Right cardiac atrium (tissue), 5 donors: ENCODE measurements at regions not wholly inside any gene's neighbourhood (a gene's known extent, or its start where the extent isn't known, plus 50 kb on each side); places are given as distances from the start of the nearest gene placed in this dataset.
"Not testable (repeated sequence)": the region's sequence is repeated elsewhere in the genome, so short reads cannot be mapped to it uniquely, and the experiment has no call there.

Source experiments
- ATAC-seq, 2 donors: fragments of 200-7000 bp; cut with Tn5 transposase; one replicate each; pipeline versions ENCODE4 v1.8.0 to v1.9.1; 2020; ENCODE audit warnings: moderate library complexity in 2 of 2, mild to moderate bottlenecking in 1 of 2
- DNase-seq, 3 donors: peaks; one replicate each; pipeline ENCODE4 v3.0.0-alpha.2; 2020
- H3K27ac ChIP-seq: one replicate; pipeline ENCODE4 v1.5.1; 2013; ENCODE audit warnings: mild to moderate bottlenecking, low read length, control low read depth, moderate library complexity
- H3K27me3 ChIP-seq: one replicate; pipeline ENCODE4 v1.6.1; 2013; ENCODE audit not compliant: control insufficient read depth, insufficient read depth
- H3K4me1 ChIP-seq: one replicate; pipeline ENCODE4 v1.6.1; 2013; ENCODE audit warnings: low read length; ENCODE audit not compliant: control insufficient read depth, insufficient read depth
- H3K4me3 ChIP-seq: one replicate; pipeline ENCODE4 v1.5.1; 2013; ENCODE audit warnings: low read length, control low read depth
- H3K9me3 ChIP-seq: one replicate; pipeline ENCODE4 v1.6.1; 2013; ENCODE audit warnings: low read length; ENCODE audit not compliant: control insufficient read depth
- WGBS: extraction: QIAGEN DNeasy Blood & Tissue Kit; methylation state at CpG from one replicate; pipeline ENCODE4 v1.1.7; 2013; 5-methylcytosine and 5-hydroxymethylcytosine counted together
- intact Hi-C, 4 donors: fragments of 100-400 bp; cut with DNase I; formaldehyde crosslinking; loops; one replicate each; pipeline versions ENCODE4 v1.11.0 to v1.14.0; 2022 to 2023
- donor health status: healthy with polysubstance abuse.
- donor health status: DM: no; HTN: yes; CAD: no.
- donor health status: DM: no; HTN: no; CAD: no.
- donor health status: DM: no; HTN: yes; CAD: no; lungs with severe emphysema.
- donor health status: DM: yes; HTN: yes; CAD: no.

DNA sequence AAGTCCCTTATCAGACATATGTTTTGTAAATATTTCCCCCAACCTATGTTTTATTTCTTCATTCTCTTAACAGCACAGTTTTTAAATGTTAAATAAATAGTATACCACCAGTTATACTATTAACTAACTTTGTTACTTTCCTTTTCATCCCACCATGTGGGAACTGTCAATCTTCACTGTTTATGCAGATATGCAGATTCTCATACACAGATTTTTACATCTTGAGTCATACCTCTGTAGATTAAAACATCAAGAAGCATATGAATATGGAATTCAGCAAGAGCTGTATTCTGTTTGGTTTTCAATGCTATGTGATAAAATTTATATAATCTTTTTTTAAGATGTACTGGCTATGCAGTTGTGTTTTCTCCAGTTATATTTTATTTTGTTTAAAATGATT is 566.3 kb downstream of the LIG4 start:
- DNase-seq (no peak), ATAC-seq (no peak)
- Histone ChIP-seq H3K4me1 (no peaks in the 10 kb centered on the region), H3K27me3 (no peaks in the 10 kb centered on the region), H3K27ac (no peak overlapping the region), H3K4me3 (no peak overlapping the region), H3K9me3 (no peaks in the 10 kb centered on the region)
- intact Hi-C loops, result no loop called here

DNA sequence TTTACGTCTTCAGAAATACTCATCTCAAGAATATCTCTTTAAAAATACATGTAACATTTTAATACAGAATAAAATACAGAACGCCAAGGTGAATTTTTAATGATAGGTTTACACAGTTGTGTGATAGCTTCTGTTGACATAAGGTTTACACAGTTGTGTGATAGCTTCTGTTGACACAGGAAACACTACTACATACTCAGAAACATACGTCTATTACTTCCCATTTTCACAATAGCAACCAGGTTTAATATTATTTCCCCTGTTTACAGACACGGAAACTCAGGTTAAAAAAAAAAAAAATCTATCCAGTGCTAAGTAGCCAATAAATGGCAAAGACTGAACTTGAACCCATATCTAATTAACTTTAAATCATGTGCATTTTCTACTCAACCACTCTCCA is 571.2 kb downstream of the LIG4 start:
- no peak overlapping the region for H3K4me3 ChIP-seq
- intact Hi-C loops, result no loop called here
- no peaks in the 10 kb centered on the region for H3K9me3 ChIP-seq
- no peak for DNase-seq
- H3K4me1 ChIP-seq, result no peaks in the 10 kb centered on the region
- no peak for ATAC-seq
- H3K27me3 ChIP-seq, result no peaks in the 10 kb centered on the region
- no peak overlapping the region for H3K27ac ChIP-seq
- 77% methylated on average over 4 of the region's 4 CpGs for WGBS

- H3K4me3 ChIP-seq, result no peak overlapping the region
- WGBS, result 93% methylated on average over 1 of the region's 1 CpG
- intact Hi-C loops, result no loop called here
These were observed 571.7 kb downstream of the LIG4 start for GRCh38 chr13:107643615-107644014.

DNA sequence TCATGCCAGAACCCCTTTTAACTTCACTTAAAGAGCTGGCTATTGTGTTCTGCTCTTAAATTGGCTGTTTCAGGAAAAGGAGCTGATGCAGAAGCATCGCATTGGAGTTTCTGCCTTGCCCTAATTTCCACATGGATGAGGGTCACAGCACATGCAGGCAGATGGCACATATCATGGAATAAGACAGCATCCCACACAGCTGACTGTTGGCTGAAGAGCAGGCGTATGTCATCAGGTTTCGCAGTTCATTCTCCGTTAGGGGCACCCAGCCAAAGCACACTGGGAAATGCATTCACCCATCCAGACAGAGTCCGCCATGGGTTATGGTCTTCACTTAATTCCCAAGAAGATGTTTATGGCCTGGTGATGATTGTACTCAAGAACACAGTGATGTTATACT is 572.5 kb downstream of the LIG4 start:
- Histone ChIP-seq H3K4me1 (no peaks in the 10 kb centered on the region), H3K4me3 (no peak overlapping the region), H3K9me3 (no peaks in the 10 kb centered on the region), H3K27me3 (no peaks in the 10 kb centered on the region), H3K27ac (no peak overlapping the region)
- DNase-seq, result no peak
- no peak for ATAC-seq
- intact Hi-C loops, result no loop called here
- WGBS, result 67% methylated on average over 5 of the region's 5 CpGs

More at GRCh38 chr13:107643615-107644014, 571.7 kb downstream of the LIG4 start:
- H3K27me3 ChIP-seq, result no peaks in the 10 kb centered on the region
- no peaks in the 10 kb centered on the region for H3K4me1 ChIP-seq
- no peak for ATAC-seq
- H3K27ac ChIP-seq, result no peak overlapping the region
- DNase-seq, result no peak
- no peaks in the 10 kb centered on the region for H3K9me3 ChIP-seq

DNA sequence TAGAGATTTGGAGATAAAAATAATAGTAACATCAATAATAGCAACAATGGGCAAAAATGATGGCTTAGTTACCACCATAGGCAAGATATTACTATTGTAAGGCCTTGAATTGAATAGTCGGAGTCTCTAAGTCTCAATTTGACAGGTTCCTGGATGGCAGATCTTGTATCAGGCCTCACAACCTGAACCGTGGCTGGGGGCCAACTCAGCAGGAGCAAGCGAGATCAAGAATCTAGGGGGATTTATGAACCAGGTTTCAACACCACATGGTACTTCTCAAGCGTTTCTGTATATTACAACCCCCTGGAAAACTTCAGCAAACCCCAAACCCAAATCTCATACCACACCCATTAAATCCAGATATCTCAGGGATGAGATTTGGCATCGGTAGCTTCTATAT is 573.8 kb downstream of the LIG4 start:
- 87% methylated on average over 5 of the region's 5 CpGs for WGBS
- Histone ChIP-seq H3K4me1 (no peaks in the 10 kb centered on the region), H3K9me3 (no peaks in the 10 kb centered on the region), H3K27ac (no peak overlapping the region), H3K27me3 (no peaks in the 10 kb centered on the region), H3K4me3 (no peak overlapping the region)
- no peak for DNase-seq
- ATAC-seq, result no peak
- intact Hi-C loops, result no loop called here

- no peak for ATAC-seq
- WGBS, result 83% methylated on average over 3 of the region's 3 CpGs
- no peak for DNase-seq
- Histone ChIP-seq H3K27me3 (no peaks in the 10 kb centered on the region), H3K27ac (no peak overlapping the region), H3K4me3 (no peak overlapping the region), H3K9me3 (no peaks in the 10 kb centered on the region), H3K4me1 (no peaks in the 10 kb centered on the region)
- intact Hi-C loops, result no loop called here
These were observed 589.7 kb downstream of the LIG4 start for GRCh38 chr13:107625648-107626047.

DNA sequence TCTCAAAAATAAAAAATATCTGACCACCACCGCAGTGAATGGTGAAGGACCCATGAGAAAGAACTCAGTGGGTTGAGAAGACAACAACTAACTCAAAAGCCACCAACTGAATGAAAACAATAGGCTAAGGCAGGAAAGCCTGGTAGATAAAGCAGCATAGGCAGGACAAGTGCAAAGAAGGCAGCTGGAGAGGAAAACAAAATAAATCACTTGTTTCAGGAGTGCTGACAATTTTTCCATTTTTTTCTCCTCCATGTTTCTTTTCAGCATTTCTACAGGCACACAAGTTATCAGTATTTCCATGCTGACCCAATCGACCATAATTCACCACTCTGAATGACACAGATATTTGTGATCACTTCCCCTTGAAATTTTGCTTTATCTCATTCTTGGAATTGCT is 597.8 kb downstream of the LIG4 start:
- DNase-seq, result no peak
- Histone ChIP-seq H3K4me1 (no peaks in the 10 kb centered on the region), H3K9me3 (no peaks in the 10 kb centered on the region), H3K4me3 (no peak overlapping the region), H3K27me3 (no peaks in the 10 kb centered on the region), H3K27ac (no peak overlapping the region)
- WGBS, result 47% methylated on average over 2 of the region's 2 CpGs
- ATAC-seq, result no peak
- intact Hi-C loops, result no loop called here

DNA sequence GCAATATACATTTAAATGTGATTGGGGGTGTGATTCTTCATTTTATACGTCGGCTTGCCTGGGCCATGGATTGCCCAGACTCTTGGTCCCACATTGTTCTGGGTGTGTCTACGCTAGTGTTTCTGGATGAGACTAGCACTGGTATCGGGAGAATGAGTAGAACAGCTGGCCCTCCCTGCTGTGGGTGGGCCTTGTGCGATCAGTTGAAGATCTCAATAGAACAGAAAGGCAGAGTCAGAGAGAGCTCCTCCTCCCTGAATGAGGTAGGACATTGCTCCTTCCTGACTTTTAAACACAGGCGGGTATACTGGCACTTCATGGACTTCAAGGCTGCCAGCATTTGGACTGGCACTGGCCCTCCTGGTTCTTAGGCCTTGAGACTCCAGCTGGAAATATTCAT is 603.0 kb downstream of the LIG4 start:
- Histone ChIP-seq H3K27me3 (no peaks in the 10 kb centered on the region), H3K9me3 (no peaks in the 10 kb centered on the region), H3K27ac (no peak overlapping the region), H3K4me3 (no peak overlapping the region), H3K4me1 (no peaks in the 10 kb centered on the region)
- DNase-seq (no peak), ATAC-seq (no peak)
- WGBS, result 95% methylated on average over 6 of the region's 6 CpGs
- intact Hi-C loops, result no loop called here

DNA sequence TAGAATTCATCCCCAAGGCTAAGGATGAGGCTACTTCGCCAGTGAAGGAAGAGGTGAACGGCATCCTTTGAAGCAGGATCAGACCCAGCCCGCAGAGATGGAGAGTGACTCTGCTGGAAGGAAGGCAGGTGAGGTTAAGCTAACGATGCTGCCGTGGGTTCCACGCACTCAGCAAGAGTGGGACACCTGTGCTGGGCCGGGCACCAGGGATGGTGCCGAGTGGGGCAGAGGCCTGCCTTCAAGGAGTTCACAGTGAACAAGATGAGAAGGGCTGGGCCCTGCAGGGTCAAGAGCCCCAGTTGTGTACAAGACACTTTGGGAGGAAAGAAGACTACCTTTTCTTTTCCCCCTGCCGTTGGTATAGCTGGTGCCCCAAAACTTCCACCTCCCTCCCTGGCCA is 606.6 kb downstream of the LIG4 start:
- Histone ChIP-seq H3K9me3 (no peaks in the 10 kb centered on the region), H3K4me3 (no peak overlapping the region), H3K27ac (no peak overlapping the region), H3K27me3 (no peaks in the 10 kb centered on the region), H3K4me1 (no peaks in the 10 kb centered on the region)
- 90% methylated on average over 9 of the region's 9 CpGs for WGBS
- ATAC-seq (no peak), DNase-seq (no peak)
- intact Hi-C loops, result no loop called here

GRCh38 chr13:107600971-107601370 is 614.4 kb downstream of the LIG4 start:
- Histone ChIP-seq H3K27ac (no peak overlapping the region), H3K27me3 (no peaks in the 10 kb centered on the region), H3K4me1 (no peaks in the 10 kb centered on the region), H3K9me3 (no peaks in the 10 kb centered on the region), H3K4me3 (no peak overlapping the region)
- DNase-seq (no peak), ATAC-seq (no peak)
- WGBS, result 82% methylated on average over 4 of the region's 4 CpGs
- intact Hi-C loops, result no loop called here

DNA sequence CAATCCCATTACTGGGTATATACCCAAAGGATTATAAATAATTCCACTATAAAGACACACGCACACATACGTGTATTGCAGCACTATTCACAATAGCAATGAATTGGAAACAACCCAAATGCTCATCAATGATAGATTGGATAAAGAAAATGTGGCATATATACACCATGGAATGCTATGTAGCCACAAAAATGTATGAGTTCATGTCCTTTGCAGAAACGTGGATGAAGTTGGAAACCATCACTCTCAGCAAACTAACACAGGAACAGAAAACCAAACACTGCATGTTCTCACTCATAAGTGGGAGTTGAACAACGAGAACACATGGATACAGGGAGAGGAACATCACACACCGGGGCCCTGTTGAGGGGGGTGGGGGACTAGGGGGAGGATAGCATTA is 619.0 kb downstream of the LIG4 start:
- ATAC-seq, H3K27ac ChIP-seq, H3K9me3 ChIP-seq, H3K27me3 ChIP-seq, H3K4me3 ChIP-seq, DNase-seq, H3K4me1 ChIP-seq, intact Hi-C loops: not testable (repeated sequence)
- 79% methylated on average over 5 of the region's 5 CpGs for WGBS

DNA sequence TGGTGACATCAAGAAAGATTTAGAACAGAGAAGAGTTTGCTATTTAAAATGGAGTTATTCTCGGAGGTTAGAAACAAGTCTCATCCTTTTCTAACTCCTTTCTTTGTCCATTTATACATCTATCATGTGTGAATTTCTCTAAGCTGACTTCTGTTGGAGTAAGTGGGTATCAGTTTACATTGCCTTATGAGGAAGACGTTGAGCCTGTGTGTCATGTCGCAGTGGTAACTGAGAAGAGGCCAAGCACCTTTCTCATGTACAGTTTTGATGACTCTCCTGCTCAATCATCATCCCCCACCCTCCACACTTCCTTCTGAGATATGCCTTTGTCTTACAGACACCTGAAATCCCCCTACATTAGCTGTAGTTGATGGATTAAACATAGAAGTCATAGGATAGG is 624.8 kb downstream of the LIG4 start:
- H3K9me3 ChIP-seq, result no peaks in the 10 kb centered on the region
- no peaks in the 10 kb centered on the region for H3K27me3 ChIP-seq
- no peak overlapping the region for H3K27ac ChIP-seq
- DNase-seq (no peak), ATAC-seq (no peak)
- intact Hi-C loops, result no loop called here
- no peaks in the 10 kb centered on the region for H3K4me1 ChIP-seq
- 78% methylated on average over 3 of the region's 3 CpGs for WGBS
- H3K4me3 ChIP-seq, result no peak overlapping the region
